SK-N-SH (cell line): ENCODE measurements at regions not wholly inside any gene's neighbourhood (a gene's known extent, or its start where the extent isn't known, plus 50 kb on each side); places are given as distances from the start of the nearest gene placed in this dataset.

Experiments
- CTCF ChIA-PET: fragments of 300-600, 350-600 bp; formaldehyde crosslinking; extraction: SDS; loops from one replicate; lab custom pipeline; 2021; lab: Yijun Ruan, JAX
- POLR2A ChIA-PET: fragments of 350-600 bp; sonication (Branson Sonifier 250); formaldehyde crosslinking; extraction: SDS; loops from one replicate; lab custom pipeline; 2020; ENCODE audit warnings: antibody characterized with exemption, inconsistent platforms; lab: Yijun Ruan, JAX
- DNase-seq: peaks from one replicate; pipeline ENCODE4 v3.0.0; 2012
- H2AFZ ChIP-seq: fragments of 200-600 bp; sonication (generic); 2 replicates; pipeline ENCODE4 v1.8.1; 2016; ENCODE audit warnings: antibody characterized with exemption, mild to moderate bottlenecking, low read depth
- H3F3A ChIP-seq: fragments of 200-600 bp; sonication (generic); replicated peaks from 2 replicates; pipeline ENCODE3; 2016; ENCODE audit warnings: antibody characterized with exemption, mild to moderate bottlenecking; ENCODE audit not compliant: insufficient read depth
- H3K27ac ChIP-seq, 2 experiments: fragments of 200-500 bp in 1 of 2; fragments of 200-600 bp in 1 of 2; sonication (Bioruptor generic) in 1 of 2; sonication (generic), shearing (Covaris generic) in 1 of 2; 2 replicates each; pipeline versions ENCODE4 v1.5.1 to v1.6.1; 2014 to 2016; ENCODE audit warnings: low read depth in 2 of 2, inconsistent platforms in 1 of 2, low read length in 1 of 2, mild to moderate bottlenecking in 1 of 2, mixed read lengths in 1 of 2
- H3K27me3 ChIP-seq: fragments of 200-600 bp; sonication (generic), shearing (Covaris generic); 2 replicates; pipeline ENCODE4 v1.6.1; 2016; ENCODE audit warnings: mixed run types; ENCODE audit not compliant: insufficient read depth
- H3K36me3 ChIP-seq, 2 experiments: fragments of 200-500 bp in 1 of 2; fragments of 200-600 bp in 1 of 2; sonication (Bioruptor generic) in 1 of 2; sonication (generic) in 1 of 2; replicated peaks in 1 of 2; 2 replicates each; pipeline versions ENCODE3 to v1.5.1; 2014 to 2016; ENCODE audit warnings: low read length in 1 of 2, mild to moderate bottlenecking in 1 of 2; ENCODE audit not compliant: insufficient read depth in 2 of 2, control insufficient read depth in 1 of 2
- H3K4me1 ChIP-seq, 2 experiments: fragments of 200-500 bp in 1 of 2; fragments of 200-600 bp in 1 of 2; sonication (Bioruptor generic) in 1 of 2; sonication (generic), shearing (Covaris generic) in 1 of 2; 2 replicates each; pipeline versions ENCODE4 v1.5.1 to v1.6.1; 2014 to 2016; ENCODE audit warnings: low read depth in 1 of 2, low read length in 1 of 2, mixed run types in 1 of 2; ENCODE audit not compliant: insufficient read depth in 2 of 2, control insufficient read depth in 1 of 2
- H3K4me2 ChIP-seq: fragments of 200-600 bp; sonication (generic), shearing (Covaris generic); 2 replicates; pipeline ENCODE4 v1.6.1; 2017; ENCODE audit warnings: mixed run types
- H3K4me3 ChIP-seq, 2 experiments: fragments of 200-500 bp in 1 of 2; fragments of 200-600 bp in 1 of 2; sonication (Bioruptor generic) in 1 of 2; sonication (generic), shearing (Covaris generic) in 1 of 2; 2 replicates each; pipeline versions ENCODE4 v1.5.1 to v1.8.1; 2014 to 2016; ENCODE audit warnings: low read depth in 2 of 2, inconsistent platforms in 1 of 2, low read length in 1 of 2, mild to moderate bottlenecking in 1 of 2, mixed read lengths in 1 of 2, moderate library complexity in 1 of 2
- H3K79me2 ChIP-seq: fragments of 200-600 bp; sonication (generic); 2 replicates; pipeline ENCODE4 v1.8.1; 2017; ENCODE audit warnings: mild to moderate bottlenecking; ENCODE audit not compliant: insufficient read depth
- H3K9ac ChIP-seq: fragments of 200-600 bp; sonication (generic); 2 replicates; pipeline ENCODE4 v1.6.1; 2017; ENCODE audit warnings: mixed run types
- H3K9me2 ChIP-seq: fragments of 200-600 bp; sonication (generic); 2 replicates; pipeline ENCODE4 v1.6.1; 2017; ENCODE audit warnings: mixed run types
- H3K9me3 ChIP-seq: fragments of 200-600 bp; sonication (generic); 2 replicates; pipeline ENCODE4 v1.6.1; 2017; ENCODE audit warnings: mixed run types, mild to moderate bottlenecking, moderate library complexity
- H4K20me1 ChIP-seq: fragments of 200-600 bp; sonication (generic); 2 replicates; pipeline ENCODE4 v1.6.1; 2017; ENCODE audit warnings: mild to moderate bottlenecking, mixed run types; ENCODE audit not compliant: insufficient read depth
- EP300 ChIP-seq, 2 experiments: IDR thresholded peaks; 2 replicates each; pipeline versions ENCODE4 v1.4.0 to v1.6.1; 2012; ENCODE audit warnings: borderline replicate concordance in 1 of 2, low read depth in 1 of 2, low read length in 1 of 2
- FOXJ3 ChIP-seq: sonication (generic); formaldehyde crosslinking; IDR thresholded peaks from 2 replicates; pipeline ENCODE4 v1.5.1; 2020; ENCODE audit warnings: mild to moderate bottlenecking, missing genetic modification reagents
- GABPA ChIP-seq: IDR thresholded peaks from 2 replicates; pipeline ENCODE4 v1.4.0; 2012; ENCODE audit warnings: low read depth, mild to moderate bottlenecking
- MAX ChIP-seq: IDR thresholded peaks from 2 replicates; pipeline ENCODE4 v1.4.0; 2012; ENCODE audit warnings: low read depth
- NRF1 ChIP-seq: IDR thresholded peaks from 2 replicates; pipeline ENCODE4 v1.6.1; 2012; ENCODE audit warnings: low read depth, mild to moderate bottlenecking, low read length
- PBX3 ChIP-seq: IDR thresholded peaks from 2 replicates; pipeline ENCODE4; 2012
- REST ChIP-seq: IDR thresholded peaks from 2 replicates; pipeline ENCODE4 v1.6.1; 2012; ENCODE audit warnings: mild to moderate bottlenecking, low read depth, low read length, moderate library complexity
- TAF1 ChIP-seq: IDR thresholded peaks from 2 replicates; pipeline ENCODE4 v1.6.1; 2012; ENCODE audit warnings: low read depth, mild to moderate bottlenecking, low read length, moderate library complexity, borderline replicate concordance
- TCF12 ChIP-seq: IDR thresholded peaks from 2 replicates; pipeline ENCODE4 v1.4.0; 2012
- TEAD4 ChIP-seq: IDR thresholded peaks from 2 replicates; pipeline ENCODE4 v1.4.0; 2012; ENCODE audit warnings: mild to moderate bottlenecking, borderline replicate concordance; ENCODE audit not compliant: insufficient read depth
- ZBTB33 ChIP-seq: IDR thresholded peaks from 2 replicates; pipeline ENCODE4 v1.4.0; 2012; ENCODE audit warnings: low read depth, borderline replicate concordance
- WGBS: methylation state at CpG from one replicate; pipeline ENCODE4 v1.1.6; 2017; ENCODE audit warnings: low lambda C conversion rate; 5-methylcytosine and 5-hydroxymethylcytosine counted together

- TF ChIP-seq ZBTB33, result no peak
- TF ChIP-seq TCF12, result no peak
- no peak for TF ChIP-seq NRF1
- TF ChIP-seq GABPA, result no peak
- no peak for TF ChIP-seq REST
- TF ChIP-seq EP300 (IDR thresholded peaks at IDR 0.05; ENCODE audit: borderline replicate concordance in 1 of 2, low read depth in 1 of 2, low read length in 1 of 2), result no peak
- no peak for TF ChIP-seq MAX
- TF ChIP-seq TEAD4, result no peak
- no peak for TF ChIP-seq FOXJ3 (CRISPR knock-in tag)
- TF ChIP-seq, all 33 proteins: peak for 0
Measured at GRCh38 chr5:116853992-116854391, 279.4 kb upstream of the SEMA6A start (continued).

- Histone ChIP-seq H4K20me1 (no peaks in the 10 kb centered on the region), H3K9me2 (no peaks in the 10 kb centered on the region), H3K4me1 (no peaks in the 10 kb centered on the region), H3F3A (no peaks in the 10 kb centered on the region), H3K4me2 (no peak overlapping the region), H2AFZ (no peak overlapping the region), H3K79me2 (no peaks in the 10 kb centered on the region), H3K27me3 (no peaks in the 10 kb centered on the region), H3K36me3 (no peaks in the 10 kb centered on the region), H3K9ac (no peak overlapping the region), H3K27ac (no peak overlapping the region), H3K9me3 (no peaks in the 10 kb centered on the region), H3K4me3 (no peak overlapping the region)
- DNase-seq, result no peak
- no peak for TF ChIP-seq PBX3
- TF ChIP-seq REST, result no peak
- TF ChIP-seq TAF1, result no peak
- TF ChIP-seq NRF1, result no peak
- WGBS, result 34% methylated on average over 3 of the region's 3 CpGs
- ChIA-PET CTCF (no interaction called here), POLR2A (no interaction called here)
Measured at GRCh38 chr5:116848954-116849581, 274.4 kb upstream of the SEMA6A start.
